Common myeloid progenitor, CD34-positive (primary cell): ENCODE measurements at regions not wholly inside any gene's neighbourhood (a gene's known extent, or its start where the extent isn't known, plus 50 kb on each side); places are given as distances from the start of the nearest gene placed in this dataset.

Source experiments
- CTCF ChIA-PET: fragments of 350-600 bp; sonication (Branson Sonifier 250); formaldehyde crosslinking; loops from one replicate; lab custom pipeline; 2021; ENCODE audit warnings: antibody characterized with exemption; lab: Charles Lee
- POLR2A ChIA-PET: fragments of 350-600 bp; sonication (Branson Sonifier 250); formaldehyde crosslinking; loops from one replicate; lab custom pipeline; 2021; ENCODE audit warnings: antibody characterized with exemption; lab: Charles Lee
- DNase-seq, 3 donors: peaks; one replicate each; pipeline versions ENCODE4 v3.0.0 to v3.0.0-alpha.2; 2013
- H3K27ac ChIP-seq, 2 experiments: 1 replicate in 1 of 2; 2 replicates in 1 of 2; pipeline ENCODE4 v1.7.0; 2013; ENCODE audit warnings: inconsistent platforms in 2 of 2, low read length in 2 of 2, mild to moderate bottlenecking in 2 of 2, low read depth in 1 of 2, moderate library complexity in 1 of 2; ENCODE audit not compliant: severe bottlenecking in 2 of 2, insufficient read depth in 1 of 2, poor library complexity in 1 of 2
- H3K27me3 ChIP-seq, 5 experiments: replicated peaks in 2 of 5; 1 replicate in 3 of 5; 2 replicates in 2 of 5; pipeline versions ENCODE4 v1.6.1 to v1.7.0; 2013; ENCODE audit warnings: low read length in 4 of 5, mild to moderate bottlenecking in 2 of 5, moderate library complexity in 2 of 5, inconsistent platforms in 1 of 5; ENCODE audit not compliant: insufficient read depth in 5 of 5, control insufficient read depth in 4 of 5
- H3K36me3 ChIP-seq, 4 experiments: 1 replicate in 2 of 4; 2 replicates in 2 of 4; pipeline versions ENCODE4 v1.6.1 to v1.7.0; 2013; ENCODE audit warnings: low read length in 3 of 4, control low read depth in 1 of 4, mild to moderate bottlenecking in 1 of 4; ENCODE audit not compliant: control insufficient read depth in 4 of 4, insufficient read depth in 4 of 4
- H3K4me1 ChIP-seq, 4 experiments: 1 replicate in 3 of 4; 2 replicates in 1 of 4; pipeline versions ENCODE4 v1.6.1 to v1.7.1; 2013; ENCODE audit warnings: low read length in 3 of 4, mild to moderate bottlenecking in 3 of 4, control low read depth in 1 of 4, inconsistent platforms in 1 of 4, moderate library complexity in 1 of 4; ENCODE audit not compliant: control insufficient read depth in 4 of 4, insufficient read depth in 4 of 4; ENCODE audit errors: control extremely low read depth in 1 of 4
- H3K4me3 ChIP-seq, 7 experiments: 1 replicate in 4 of 7; 2 replicates in 3 of 7; pipeline versions ENCODE4 v1.5.1 to v1.7.0; 2013; ENCODE audit warnings: mild to moderate bottlenecking in 7 of 7, low read length in 6 of 7, moderate library complexity in 6 of 7, inconsistent platforms in 2 of 7, low read depth in 2 of 7, control low read depth in 1 of 7; ENCODE audit not compliant: insufficient read depth in 4 of 7, control insufficient read depth in 1 of 7; ENCODE audit errors: extremely low read depth in 1 of 7
- H3K9me3 ChIP-seq, 5 experiments: 1 replicate in 4 of 5; 2 replicates in 1 of 5; pipeline versions ENCODE4 v1.6.1 to v1.7.1; 2013; ENCODE audit warnings: low read length in 4 of 5, mild to moderate bottlenecking in 2 of 5, inconsistent platforms in 1 of 5, low read depth in 1 of 5, moderate library complexity in 1 of 5; ENCODE audit not compliant: control insufficient read depth in 4 of 5, insufficient read depth in 2 of 5; ENCODE audit errors: control extremely low read depth in 1 of 5
- WGBS: methylation state at CpG from one replicate; pipeline ENCODE4 v1.1.5; 2013; ENCODE audit not compliant: insufficient coverage; 5-methylcytosine and 5-hydroxymethylcytosine counted together

- Histone ChIP-seq H3K27me3 (no peaks in the 10 kb centered on the region), H3K36me3 (no peaks in the 10 kb centered on the region), H3K27ac (no peak overlapping the region), H3K9me3 (no peaks in the 10 kb centered on the region), H3K4me1 (no peaks in the 10 kb centered on the region), H3K4me3 (no peak overlapping the region)
- POLR2A ChIA-PET: no interaction called here
- DNase-seq: no peak
- 100% methylated on average over 2 of the region's 4 CpGs for WGBS
- CTCF ChIA-PET: no interaction called here
These were observed 209.6 kb upstream of the LARGE1 start for GRCh38 chr22:34129691-34130486.

- H3K4me3 ChIP-seq: no peak overlapping the region
- H3K27me3 ChIP-seq: no peaks in the 10 kb centered on the region
- WGBS: 93% methylated on average over 6 of the region's 7 CpGs
- no peaks in the 10 kb centered on the region for H3K4me1 ChIP-seq
- POLR2A ChIA-PET: no interaction called here
- no peaks in the 10 kb centered on the region for H3K36me3 ChIP-seq
- H3K27ac ChIP-seq: no peak overlapping the region
- H3K9me3 ChIP-seq: no peaks in the 10 kb centered on the region
- CTCF ChIA-PET: interaction anchor here (1.0 kb wide), 1 partner anchor 8 kb away, joined by 3 read pairs; no protein-coding TSS in a partner anchor
- DNase-seq: no peak
These were observed 215.5 kb upstream of the LARGE1 start for GRCh38 chr22:34135749-34136148.

- no peak overlapping the region for H3K27ac ChIP-seq
- H3K9me3 ChIP-seq: peaks cover 0 to 7% (median 1%) of the 10 kb centered on the region in 5 experiments
- H3K4me3 ChIP-seq: no peak overlapping the region
- no peaks in the 10 kb centered on the region for H3K27me3 ChIP-seq
- POLR2A ChIA-PET: no interaction called here
- no peaks in the 10 kb centered on the region for H3K4me1 ChIP-seq
- H3K36me3 ChIP-seq: no peaks in the 10 kb centered on the region
- DNase-seq: no peak
- CTCF ChIA-PET: no interaction called here
These were observed 229.7 kb upstream of the LARGE1 start for GRCh38 chr22:34150023-34150422.

GRCh38 chr22:34159491-34159890, 239.2 kb upstream of the LARGE1 start:
- WGBS: 90% methylated on average over 5 of the region's 8 CpGs
- H3K27me3 ChIP-seq: no peaks in the 10 kb centered on the region
- CTCF ChIA-PET: no interaction called here

GRCh38 chr22:34160141-34160783, 240.0 kb upstream of the LARGE1 start:
- ChIA-PET CTCF (no interaction called here), POLR2A (no interaction called here)
- DNase-seq: no peak
- Histone ChIP-seq H3K27me3 (no peaks in the 10 kb centered on the region), H3K9me3 (no peaks in the 10 kb centered on the region), H3K4me3 (no peak overlapping the region), H3K27ac (no peak overlapping the region), H3K4me1 (no peaks in the 10 kb centered on the region), H3K36me3 (no peaks in the 10 kb centered on the region)
- WGBS: 39% methylated on average over 2 of the region's 4 CpGs

More at GRCh38 chr22:34159491-34159890, 239.2 kb upstream of the LARGE1 start:
- Histone ChIP-seq H3K9me3 (no peaks in the 10 kb centered on the region), H3K4me1 (no peaks in the 10 kb centered on the region), H3K27ac (no peak overlapping the region), H3K4me3 (no peak overlapping the region), H3K36me3 (no peaks in the 10 kb centered on the region)
- no peak for DNase-seq
- POLR2A ChIA-PET: no interaction called here

GRCh38 chr22:34161431-34162123, 241.3 kb upstream of the LARGE1 start:
- no peak for DNase-seq
- WGBS: 55% methylated on average over 6 of the region's 9 CpGs
- no peaks in the 10 kb centered on the region for H3K4me1 ChIP-seq
- H3K36me3 ChIP-seq: no peaks in the 10 kb centered on the region
- no peaks in the 10 kb centered on the region for H3K27me3 ChIP-seq
- POLR2A ChIA-PET: no interaction called here
- H3K27ac ChIP-seq: no peak overlapping the region
- CTCF ChIA-PET: no interaction called here
- H3K9me3 ChIP-seq: no peaks in the 10 kb centered on the region
- H3K4me3 ChIP-seq: no peak overlapping the region

- 80% methylated on average over 3 of the region's 3 CpGs for WGBS
- POLR2A ChIA-PET: no interaction called here
These were observed 278.7 kb upstream of the LARGE1 start for GRCh38 chr22:34198976-34199375.

More at GRCh38 chr22:34198976-34199375, 278.7 kb upstream of the LARGE1 start:
- Histone ChIP-seq H3K36me3 (no peaks in the 10 kb centered on the region), H3K4me3 (no peak overlapping the region), H3K27ac (no peak overlapping the region), H3K27me3 (no peaks in the 10 kb centered on the region), H3K4me1 (no peaks in the 10 kb centered on the region), H3K9me3 (no peaks in the 10 kb centered on the region)
- CTCF ChIA-PET: no interaction called here
- no peak for DNase-seq
